ENCODE measurements at regions not wholly inside any gene's neighbourhood (a gene's known extent, or its start where the extent isn't known, plus 50 kb on each side); places are given as distances from the start of the nearest gene placed in this dataset.
"Not testable (repeated sequence)": the region's sequence is repeated elsewhere in the genome, so short reads cannot be mapped to it uniquely, and the experiment has no call there.

GRCh38 chr1:149228672-149229585, 125.6 kb upstream of the NBPF9 start:
- DNase-seq (ENCODE audit: low read depth in 2 of 3, low spot score in 2 of 3) = not testable (repeated sequence)

DNA sequence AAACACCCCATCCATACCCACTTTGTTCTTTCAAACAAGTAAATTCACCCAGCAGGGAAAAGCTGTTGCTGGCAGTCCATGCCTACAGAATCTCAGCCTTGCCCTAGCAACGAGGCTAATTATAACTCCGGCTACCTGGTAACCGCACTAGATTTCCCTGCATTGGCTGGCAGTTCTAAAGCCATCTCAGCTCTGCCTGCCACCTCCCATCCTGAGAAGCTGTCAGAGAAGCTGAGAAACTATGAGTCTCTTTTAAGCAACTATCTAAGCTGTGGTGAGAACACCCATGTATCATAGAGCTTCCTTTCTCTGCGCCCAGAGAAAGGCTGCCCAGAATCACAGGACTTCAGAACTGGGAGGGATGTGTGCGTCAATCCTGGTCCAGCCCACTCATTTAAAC, 126.5 kb upstream of the NBPF9 start:
- not testable (repeated sequence) for DNase-seq (ENCODE audit: low read depth in 2 of 3, low spot score in 2 of 3)

DNA sequence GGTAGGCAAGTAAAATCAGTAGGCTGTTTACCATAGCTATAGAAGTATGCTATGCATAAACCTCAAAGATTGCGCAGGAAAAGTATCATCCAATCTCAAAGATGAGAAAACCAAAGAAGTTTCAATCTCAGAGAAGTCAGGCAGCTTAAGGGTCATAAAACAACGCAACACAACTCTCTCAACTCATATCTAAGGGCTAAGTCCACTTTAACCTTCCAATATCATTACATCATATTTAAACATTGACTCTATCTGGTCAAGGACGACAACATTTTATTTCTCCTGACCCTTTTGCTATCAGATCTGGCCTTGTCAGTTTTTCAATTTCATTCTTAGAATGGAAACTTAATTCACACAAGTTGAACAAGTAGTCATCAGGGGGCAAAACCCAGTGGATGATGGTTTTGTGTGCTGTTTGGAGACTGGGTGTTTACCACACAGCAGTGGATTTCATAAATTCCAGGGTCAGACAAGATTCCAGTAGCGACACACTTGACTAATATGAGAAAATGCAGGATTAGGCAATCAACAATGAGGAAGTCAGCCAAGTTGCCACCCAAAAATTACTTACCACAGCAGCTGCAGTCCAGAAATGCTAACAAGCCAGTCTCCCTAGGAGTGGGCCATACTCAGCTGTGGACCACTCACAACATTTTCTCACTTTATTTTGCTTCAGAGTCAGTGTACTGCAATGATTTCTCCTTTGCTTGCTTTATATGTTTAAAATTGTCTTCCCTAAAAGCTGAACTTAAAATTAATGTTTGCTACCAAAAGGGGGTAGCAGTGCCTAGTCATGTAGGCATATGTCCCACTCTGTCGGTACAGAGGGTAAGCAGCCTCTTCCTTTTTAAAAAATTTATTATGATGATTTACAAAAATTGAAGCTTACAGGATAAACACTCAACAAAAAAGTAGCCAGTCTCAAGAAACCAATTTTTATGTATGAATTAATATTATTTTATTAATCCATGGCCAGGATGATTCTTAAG, 131.9 kb upstream of the NBPF9 start:
- DNase-seq (ENCODE audit: low read depth in 2 of 3, low spot score in 2 of 3) = not testable (repeated sequence)

DNA sequence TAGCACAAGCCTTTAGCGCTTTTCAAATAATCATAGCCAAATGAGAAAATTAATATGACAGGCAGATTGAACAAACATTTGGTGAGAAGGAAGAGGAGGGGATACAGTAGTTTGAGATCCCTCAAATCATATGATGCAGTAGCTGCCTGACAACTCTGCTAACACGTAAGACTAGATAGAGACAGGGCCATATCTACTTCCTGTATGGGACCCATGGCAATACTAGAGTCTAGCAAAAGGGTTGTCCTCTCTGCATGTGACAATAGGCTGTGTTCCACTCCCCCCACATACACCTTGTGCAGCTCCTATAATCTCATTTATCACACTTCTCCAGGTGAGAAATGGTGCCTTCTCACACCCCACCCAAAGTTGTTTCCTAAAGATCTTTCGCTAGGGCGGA, 134.2 kb upstream of the NBPF9 start:
- not testable (repeated sequence) for DNase-seq (ENCODE audit: low read depth in 2 of 3, low spot score in 2 of 3)

- not testable (repeated sequence) for DNase-seq (ENCODE audit: low read depth in 2 of 3, low spot score in 2 of 3)
Measured at GRCh38 chr1:149239897-149240508, 136.7 kb upstream of the NBPF9 start.

GRCh38 chr1:149240530-149240929, 137.2 kb upstream of the NBPF9 start:
- not testable (repeated sequence) for DNase-seq (ENCODE audit: low read depth in 2 of 3, low spot score in 2 of 3)

- not testable (repeated sequence) for DNase-seq (ENCODE audit: low read depth in 2 of 3, low spot score in 2 of 3)
Measured at GRCh38 chr1:149241272-149241671, 137.9 kb upstream of the NBPF9 start.

- not testable (repeated sequence) for DNase-seq (ENCODE audit: low read depth in 2 of 3, low spot score in 2 of 3)
Measured at GRCh38 chr1:149243572-149243971, 140.2 kb upstream of the NBPF9 start.

- not testable (repeated sequence) for DNase-seq (ENCODE audit: low read depth in 2 of 3, low spot score in 2 of 3)
Measured at GRCh38 chr1:149244621-149245020, 141.3 kb upstream of the NBPF9 start.

DNA sequence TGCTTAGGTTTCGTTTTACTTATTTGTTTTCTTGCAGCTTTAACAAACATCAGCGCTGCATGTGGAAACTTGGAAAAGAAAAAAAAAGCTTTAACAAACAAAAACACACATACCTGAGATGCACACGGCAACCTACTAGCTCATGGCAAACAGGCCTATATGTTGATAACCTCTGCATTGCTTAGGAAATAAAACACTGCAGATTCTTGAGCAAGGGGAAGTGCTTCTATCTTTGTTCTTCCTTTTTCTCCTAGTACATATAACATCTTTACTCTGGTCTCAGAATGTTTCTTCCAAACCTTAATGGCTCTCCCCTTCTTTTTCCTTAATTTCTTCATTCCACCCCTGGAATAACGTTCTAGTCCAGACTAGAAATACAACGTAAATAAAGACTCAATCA, 142.9 kb upstream of the NBPF9 start:
- DNase-seq (ENCODE audit: low read depth in 2 of 3, low spot score in 2 of 3) = not testable (repeated sequence)

- not testable (repeated sequence) for DNase-seq (ENCODE audit: low read depth in 2 of 3, low spot score in 2 of 3)
Measured at GRCh38 chr1:149248610-149249009, 145.3 kb upstream of the NBPF9 start.

GRCh38 chr1:149249850-149250467, 146.6 kb upstream of the NBPF9 start:
- not testable (repeated sequence) for DNase-seq (ENCODE audit: low read depth in 2 of 3, low spot score in 2 of 3)

GRCh38 chr1:149254894-149255847, 151.8 kb upstream of the NBPF9 start:
- not testable (repeated sequence) for DNase-seq (ENCODE audit: low read depth in 2 of 3, low spot score in 2 of 3)

DNA sequence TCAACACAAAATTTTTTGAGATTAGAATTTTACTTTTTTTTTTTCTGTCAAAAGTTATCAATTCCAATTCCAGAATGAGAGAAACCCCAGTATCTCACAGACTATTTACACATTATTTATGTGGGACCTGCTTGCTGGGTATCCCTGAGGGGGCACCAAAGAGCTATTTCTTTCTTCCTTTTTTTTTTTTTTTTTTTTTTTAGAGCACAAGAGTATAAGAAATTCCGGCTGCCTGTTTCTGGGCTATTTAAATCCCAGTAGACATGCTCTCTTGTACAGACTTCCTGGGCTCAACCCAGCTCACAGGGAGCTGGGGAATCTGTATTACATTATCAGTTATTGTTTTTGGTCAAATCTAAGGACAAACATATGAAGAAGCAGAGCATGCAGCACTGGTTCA, 156.9 kb upstream of the NBPF9 start:
- DNase-seq (ENCODE audit: low read depth in 2 of 3, low spot score in 2 of 3) = not testable (repeated sequence)

GRCh38 chr1:149260736-149261340, 157.5 kb upstream of the NBPF9 start:
- not testable (repeated sequence) for DNase-seq (ENCODE audit: low read depth in 2 of 3, low spot score in 2 of 3)

- DNase-seq (ENCODE audit: low read depth in 2 of 3, low spot score in 2 of 3) = not testable (repeated sequence)
Measured at GRCh38 chr1:149267287-149267686, 163.9 kb upstream of the NBPF9 start.

GRCh38 chr1:149269001-149269702, 165.8 kb upstream of the NBPF9 start:
- not testable (repeated sequence) for DNase-seq (ENCODE audit: low read depth in 2 of 3, low spot score in 2 of 3)

DNA sequence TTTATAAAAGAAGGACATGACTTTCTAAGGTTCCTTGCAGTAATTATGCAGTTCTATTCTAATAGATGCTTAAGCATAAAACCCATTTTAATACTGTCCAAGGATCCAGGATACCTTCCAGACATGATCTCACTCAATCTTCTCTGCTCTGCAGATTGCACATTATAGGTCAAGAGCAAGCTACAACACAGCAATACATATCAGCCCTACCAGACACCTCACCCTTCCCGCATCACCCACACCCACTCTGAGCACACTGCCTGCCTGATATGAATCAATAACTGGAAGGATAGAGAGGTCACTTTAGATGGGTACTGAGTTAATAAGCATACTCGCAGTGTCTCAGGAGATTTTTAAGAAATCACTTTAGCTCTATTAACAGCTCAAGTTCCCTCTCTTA, 166.5 kb upstream of the NBPF9 start:
- DNase-seq (ENCODE audit: low read depth in 2 of 3, low spot score in 2 of 3) = not testable (repeated sequence)
